HG02885 (cell line): ENCODE measurements at regions not wholly inside any gene's neighbourhood (a gene's known extent, or its start where the extent isn't known, plus 50 kb on each side); places are given as distances from the start of the nearest gene placed in this dataset.

ENCODE experiments used
- ATAC-seq: cut with Tn5 transposase; IDR thresholded peaks from one replicate; pipeline ENCODE4 v1.9.1; 2021; ENCODE audit warnings: mild to moderate bottlenecking; ENCODE audit not compliant: unreplicated experiment, poor library complexity

- ATAC-seq, result no peak
Observed at GRCh38 chr5:2461701-2462691, 289.5 kb downstream of the IRX2 start.

DNA sequence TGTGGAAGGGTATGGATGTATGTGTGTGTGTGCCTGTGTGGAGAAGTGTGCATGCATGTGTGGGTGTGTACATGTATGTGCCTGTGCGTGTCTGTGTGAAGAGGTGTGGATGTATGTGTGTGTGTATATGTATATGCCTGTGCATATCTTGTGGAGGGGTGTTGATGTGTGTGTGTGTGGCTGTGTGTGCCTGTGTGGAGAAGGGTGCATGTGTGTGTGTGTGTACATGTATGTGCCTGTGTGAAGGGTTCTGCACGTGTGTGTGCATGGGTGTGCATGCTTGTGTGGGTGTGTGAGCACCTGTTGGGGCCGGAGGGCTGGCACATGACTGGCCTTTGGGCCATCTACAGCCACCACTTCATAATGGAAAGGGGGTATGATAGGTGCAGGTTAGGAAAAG, 291.4 kb downstream of the IRX2 start:
- no peak for ATAC-seq

DNA sequence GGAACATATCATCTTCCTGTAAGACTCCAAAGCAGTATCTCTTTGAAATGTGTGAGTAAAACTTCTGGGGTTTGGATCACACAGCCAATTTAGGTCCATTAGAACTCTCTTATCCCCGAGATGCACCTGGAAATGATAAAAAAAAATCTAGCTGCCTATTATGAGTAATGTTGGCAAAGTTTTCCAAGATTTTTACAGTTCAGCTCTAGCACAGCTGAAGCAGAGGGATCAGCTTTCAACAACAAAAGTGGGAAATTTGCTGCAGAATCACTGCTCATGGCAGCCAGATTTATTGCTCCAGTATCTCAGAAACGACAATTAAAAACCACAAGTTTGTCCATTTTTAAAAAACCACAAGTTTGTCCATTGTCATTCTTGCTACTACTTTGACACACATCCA, 292.2 kb downstream of the IRX2 start:
- no peak for ATAC-seq

DNA sequence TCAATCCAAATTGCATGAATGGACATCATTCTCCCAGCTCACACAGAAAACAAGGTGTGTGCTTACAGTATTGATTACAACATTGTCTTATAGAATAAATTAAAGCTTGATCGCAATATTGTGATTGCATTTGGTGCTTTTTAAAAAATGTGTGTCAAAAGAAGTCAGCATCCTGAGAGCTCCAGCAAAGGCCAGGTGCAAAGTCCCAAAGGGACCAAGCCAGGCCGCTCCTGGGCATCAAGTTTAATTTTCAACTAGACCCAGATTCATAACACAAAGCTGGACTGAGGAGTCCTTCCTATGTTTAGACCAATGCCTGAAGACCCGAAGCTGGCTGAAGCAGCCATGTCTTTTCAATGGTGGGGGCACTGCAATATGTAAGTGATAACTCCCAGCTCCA, 295.6 kb downstream of the IRX2 start:
- ATAC-seq, result no peak

DNA sequence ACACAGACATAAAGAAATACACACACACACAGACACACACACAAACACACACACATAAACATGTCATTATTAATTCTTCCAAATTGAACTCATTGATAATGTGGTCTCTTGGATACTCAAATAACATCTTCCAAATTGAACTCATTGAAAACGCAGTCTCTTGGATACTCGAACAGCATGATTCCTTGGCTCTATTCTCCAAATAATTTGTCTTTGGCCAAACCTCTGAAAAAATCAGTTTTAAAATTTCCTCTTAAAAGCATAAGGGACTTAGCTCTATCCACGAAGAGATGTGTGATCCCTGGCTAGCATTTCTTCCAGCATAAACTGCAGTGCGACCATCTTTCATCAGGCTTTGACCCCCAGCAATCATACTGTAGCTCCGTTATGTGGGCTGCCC, 296.6 kb downstream of the IRX2 start:
- no peak for ATAC-seq

DNA sequence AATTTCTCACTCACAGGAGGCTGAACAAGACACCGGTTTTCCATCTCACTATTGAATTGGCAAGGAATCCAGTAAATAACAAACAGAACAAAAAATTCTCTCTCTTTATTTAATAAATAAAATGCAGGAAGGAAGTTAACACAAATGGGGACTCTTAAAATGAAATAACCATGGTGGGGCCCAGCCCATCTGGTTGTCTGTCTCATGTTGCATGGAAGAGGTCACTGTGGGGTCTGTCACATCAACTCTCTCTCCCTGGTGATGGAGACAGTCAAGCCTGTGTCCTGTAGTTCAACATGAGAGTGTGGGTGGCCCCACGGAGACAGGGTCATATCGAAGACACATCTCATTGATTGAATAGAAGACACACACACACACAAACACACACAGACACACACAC, 297.7 kb downstream of the IRX2 start:
- ATAC-seq, result no peak

GRCh38 chr5:2451100-2451499, 300.4 kb downstream of the IRX2 start:
- no peak for ATAC-seq

- ATAC-seq, result no peak
Observed at GRCh38 chr5:2442496-2443354, 308.8 kb downstream of the IRX2 start.

DNA sequence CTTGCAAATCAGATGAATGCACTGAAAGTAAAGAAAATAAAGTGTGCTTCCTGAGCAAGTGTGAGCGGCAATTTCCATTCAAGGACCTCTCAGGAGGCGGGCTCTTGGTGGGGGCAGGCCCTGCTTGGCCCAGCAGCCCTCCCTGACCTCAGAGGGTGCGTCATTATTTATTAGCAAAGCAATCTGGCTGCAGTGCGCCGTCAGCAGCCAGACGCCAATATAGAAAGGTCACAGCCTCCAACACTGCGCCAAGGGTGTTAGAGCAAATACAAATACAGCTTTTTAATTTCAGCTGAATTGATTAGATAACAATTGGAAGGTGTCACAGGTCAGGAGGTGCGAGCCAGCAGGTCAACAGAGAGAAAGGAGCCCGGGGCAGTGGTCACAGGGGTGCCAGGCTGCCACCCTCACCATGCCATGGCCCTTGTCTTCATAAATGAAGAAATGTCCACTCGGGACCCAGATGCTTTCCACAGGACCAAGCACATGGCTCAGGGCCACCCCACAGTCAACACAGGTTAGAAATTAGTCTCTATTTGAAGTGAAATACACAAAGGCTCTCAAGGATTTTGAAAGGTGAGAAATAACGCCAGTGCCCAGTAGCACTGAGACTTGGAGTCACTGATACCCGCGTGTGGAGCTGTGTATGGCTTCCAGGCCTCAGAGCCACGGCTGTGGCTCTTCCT, 309.8 kb downstream of the IRX2 start:
- ATAC-seq, result no peak

GRCh38 chr5:2439608-2440007, 311.9 kb downstream of the IRX2 start:
- no peak for ATAC-seq

GRCh38 chr5:2433086-2433485, 318.4 kb downstream of the IRX2 start:
- ATAC-seq, result no peak

GRCh38 chr5:2432076-2432920, 319.2 kb downstream of the IRX2 start:
- ATAC-seq, result no peak

GRCh38 chr5:2430606-2431005, 320.9 kb downstream of the IRX2 start:
- ATAC-seq, result no peak

- ATAC-seq, result no peak
Observed at GRCh38 chr5:2427983-2428382, 323.5 kb downstream of the IRX2 start.

- ATAC-seq, result no peak
Observed at GRCh38 chr5:2423634-2424033, 327.8 kb downstream of the IRX2 start.

- ATAC-seq, result no peak
Observed at GRCh38 chr5:2417301-2417700, 334.2 kb downstream of the IRX2 start.

DNA sequence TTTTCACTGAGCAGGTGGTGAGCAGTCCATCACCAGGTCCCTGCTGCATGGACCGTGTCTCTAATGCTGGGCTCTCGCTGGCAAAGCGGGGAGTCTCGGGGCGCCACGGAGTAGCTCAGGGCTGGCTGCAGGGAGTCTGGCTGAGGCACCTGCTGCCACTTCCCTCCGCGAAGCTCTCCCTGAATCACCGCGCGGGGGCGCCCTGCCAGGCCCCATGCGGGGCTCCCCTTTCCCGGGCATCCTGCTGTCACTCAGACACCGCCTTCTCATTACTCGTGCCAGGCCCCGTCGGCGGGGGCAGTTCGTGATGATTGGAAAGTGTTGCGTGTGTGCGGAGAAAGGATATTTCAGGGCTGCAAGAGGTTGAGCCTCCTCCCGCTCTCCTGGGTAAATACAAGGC, 335.8 kb downstream of the IRX2 start:
- no peak for ATAC-seq

DNA sequence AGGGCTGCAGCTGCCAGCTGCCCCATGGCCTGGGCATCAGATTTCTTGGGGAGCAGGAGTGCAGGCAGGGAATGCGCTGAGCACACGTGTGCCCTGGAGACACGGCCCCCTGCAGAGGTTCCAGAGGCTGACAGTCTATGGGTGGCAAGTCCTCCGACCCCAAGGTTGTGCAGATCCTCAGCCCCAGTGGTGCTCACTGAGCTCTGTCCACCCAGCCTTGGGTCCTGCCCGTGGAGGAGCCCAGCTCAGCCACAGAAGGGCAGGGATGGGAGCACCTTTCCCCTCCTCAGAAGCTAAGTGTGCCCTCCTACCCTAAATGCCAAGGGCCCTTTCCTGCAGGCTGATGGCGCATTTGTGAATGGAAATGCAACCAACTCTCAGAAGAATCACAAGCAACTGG, 341.0 kb downstream of the IRX2 start:
- ATAC-seq, result no peak

GRCh38 chr5:2403296-2403695, 348.2 kb downstream of the IRX2 start:
- no peak for ATAC-seq

GRCh38 chr5:2399804-2400203, 351.7 kb downstream of the IRX2 start:
- no peak for ATAC-seq
